SU-DHL-6 (cell line): ENCODE measurements at regions not wholly inside any gene's neighbourhood (a gene's known extent, or its start where the extent isn't known, plus 50 kb on each side); places are given as distances from the start of the nearest gene placed in this dataset.
"Not testable (repeated sequence)": the region's sequence is repeated elsewhere in the genome, so short reads cannot be mapped to it uniquely, and the experiment has no call there.

Experiments used
- EZH2phosphoT487 ChIP-seq: fragments of 200-600 bp; sonication (generic), shearing (Covaris generic); conservative IDR thresholded peaks from 2 replicates; pipeline ENCODE4 v1.6.1; 2018; ENCODE audit warnings: mild to moderate bottlenecking, antibody characterized with exemption, low read length, moderate library complexity, mixed read lengths
- TF ChIP-seq, protein P1 (sequence below): fragments of 200-600 bp; sonication (generic); IDR thresholded peaks from one replicate; pipeline ENCODE4 v1.5.1; 2017; ENCODE audit warnings: antibody characterized with exemption, mild to moderate bottlenecking, low read length, moderate library complexity; ENCODE audit not compliant: insufficient read depth, poor library complexity, severe bottlenecking

DNA sequence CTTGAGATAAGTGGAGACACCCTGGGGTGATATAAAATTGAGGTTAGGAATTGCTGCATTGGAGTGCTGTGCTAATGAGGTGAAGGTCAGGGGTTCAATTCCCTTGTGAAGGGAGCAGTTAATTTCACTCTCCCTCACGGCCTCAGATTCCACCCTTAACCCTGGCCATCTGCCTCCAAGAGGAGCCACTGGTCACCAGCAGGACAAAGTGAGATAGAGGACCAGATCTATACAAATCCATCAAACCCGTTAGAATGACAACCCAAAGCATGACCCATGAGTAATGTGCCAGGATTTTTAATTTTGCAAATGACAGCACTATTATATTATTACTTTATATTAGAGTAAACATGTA, 186.4 kb upstream of the IRF2BP2 start:
- TF ChIP-seq, protein P1, sequence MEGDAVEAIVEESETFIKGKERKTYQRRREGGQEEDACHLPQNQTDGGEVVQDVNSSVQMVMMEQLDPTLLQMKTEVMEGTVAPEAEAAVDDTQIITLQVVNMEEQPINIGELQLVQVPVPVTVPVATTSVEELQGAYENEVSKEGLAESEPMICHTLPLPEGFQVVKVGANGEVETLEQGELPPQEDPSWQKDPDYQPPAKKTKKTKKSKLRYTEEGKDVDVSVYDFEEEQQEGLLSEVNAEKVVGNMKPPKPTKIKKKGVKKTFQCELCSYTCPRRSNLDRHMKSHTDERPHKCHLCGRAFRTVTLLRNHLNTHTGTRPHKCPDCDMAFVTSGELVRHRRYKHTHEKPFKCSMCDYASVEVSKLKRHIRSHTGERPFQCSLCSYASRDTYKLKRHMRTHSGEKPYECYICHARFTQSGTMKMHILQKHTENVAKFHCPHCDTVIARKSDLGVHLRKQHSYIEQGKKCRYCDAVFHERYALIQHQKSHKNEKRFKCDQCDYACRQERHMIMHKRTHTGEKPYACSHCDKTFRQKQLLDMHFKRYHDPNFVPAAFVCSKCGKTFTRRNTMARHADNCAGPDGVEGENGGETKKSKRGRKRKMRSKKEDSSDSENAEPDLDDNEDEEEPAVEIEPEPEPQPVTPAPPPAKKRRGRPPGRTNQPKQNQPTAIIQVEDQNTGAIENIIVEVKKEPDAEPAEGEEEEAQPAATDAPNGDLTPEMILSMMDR = not testable (repeated sequence)
- not testable (repeated sequence) for TF ChIP-seq EZH2phosphoT487
